Loucy (cell line): ENCODE measurements at regions not wholly inside any gene's neighbourhood (a gene's known extent, or its start where the extent isn't known, plus 50 kb on each side); places are given as distances from the start of the nearest gene placed in this dataset.

ENCODE experiments used
- H2AFZ ChIP-seq: fragments of 200-600 bp; sonication (generic); 2 replicates; pipeline ENCODE4 v1.6.0; 2016; ENCODE audit warnings: antibody characterized with exemption, mild to moderate bottlenecking, low read length, moderate library complexity
- H3F3A ChIP-seq: fragments of 200-600 bp; 2 replicates; pipeline ENCODE4 v1.6.0; 2016; ENCODE audit warnings: antibody characterized with exemption, low read depth, mild to moderate bottlenecking
- H3K27me3 ChIP-seq: fragments of 200-600 bp; sonication (generic); 2 replicates; pipeline ENCODE4 v1.6.1; 2014; ENCODE audit warnings: low read length, mild to moderate bottlenecking; ENCODE audit not compliant: insufficient read depth, poor library complexity, severe bottlenecking
- H3K36me3 ChIP-seq: fragments of 200-600 bp; sonication (generic); 2 replicates; pipeline ENCODE4 v1.6.1; 2016; ENCODE audit warnings: low read length; ENCODE audit not compliant: insufficient read depth
- H3K4me1 ChIP-seq: fragments of 200-600 bp; sonication (generic); 2 replicates; pipeline ENCODE4 v1.5.1; 2014; ENCODE audit warnings: low read length, mild to moderate bottlenecking; ENCODE audit not compliant: insufficient read depth, poor library complexity, severe bottlenecking
- H3K4me2 ChIP-seq: fragments of 200-600 bp; sonication (generic); 2 replicates; pipeline ENCODE4 v1.6.0; 2014; ENCODE audit warnings: antibody characterized with exemption, low read length, low read depth, mild to moderate bottlenecking; ENCODE audit not compliant: poor library complexity, severe bottlenecking
- H3K4me3 ChIP-seq: fragments of 200-600 bp; sonication (generic); 2 replicates; pipeline ENCODE4 v1.5.1; 2014; ENCODE audit warnings: low read length, mild to moderate bottlenecking, mixed read lengths; ENCODE audit not compliant: poor library complexity, severe bottlenecking
- H3K79me2 ChIP-seq: fragments of 200-600 bp; sonication (generic); 2 replicates; pipeline ENCODE4 v1.6.1; 2014; ENCODE audit warnings: low read length; ENCODE audit not compliant: insufficient read depth
- H3K9ac ChIP-seq: fragments of 200-600 bp; sonication (generic); 2 replicates; pipeline ENCODE4 v1.6.0; 2014; ENCODE audit warnings: mild to moderate bottlenecking, low read depth, low read length, moderate library complexity; ENCODE audit not compliant: poor library complexity, severe bottlenecking
- H3K9me2 ChIP-seq: fragments of 200-600 bp; sonication (generic); replicated peaks from 2 replicates; pipeline ENCODE4 v1.6.1; 2016; ENCODE audit warnings: low read depth, low read length, mixed read lengths
- H3K9me3 ChIP-seq: fragments of 200-600 bp; sonication (generic); 2 replicates; pipeline ENCODE4 v1.6.1; 2014; ENCODE audit warnings: mild to moderate bottlenecking, antibody characterized with exemption, low read length, low read depth; ENCODE audit not compliant: insufficient read depth
- H4K20me1 ChIP-seq: fragments of 200-600 bp; sonication (generic); 2 replicates; pipeline ENCODE4 v1.6.0; 2014; ENCODE audit warnings: antibody characterized with exemption, low read length, mild to moderate bottlenecking; ENCODE audit not compliant: insufficient read depth, poor library complexity, severe bottlenecking
- CTCF ChIP-seq: fragments of 200-600 bp; sonication (generic); conservative IDR thresholded peaks from 2 replicates; pipeline ENCODE4 v1.5.1; 2014; ENCODE audit warnings: mild to moderate bottlenecking, antibody characterized with exemption, low read length
- EZH2phosphoT487 ChIP-seq: fragments of 200-600 bp; IDR thresholded peaks from 2 replicates; pipeline ENCODE4 v1.6.1; 2018; ENCODE audit warnings: antibody characterized with exemption, mild to moderate bottlenecking, moderate library complexity, borderline replicate concordance

- H4K20me1 ChIP-seq, result no peaks in the 10 kb centered on the region
- TF ChIP-seq EZH2phosphoT487, result no peak
- no peak for TF ChIP-seq CTCF
These were observed 86.3 kb upstream of the NANOS1 start for GRCh38 chr10:118943253-118943652.

GRCh38 chr10:118944959-118945633 is 84.4 kb upstream of the NANOS1 start:
- Histone ChIP-seq H4K20me1 (no peaks in the 10 kb centered on the region), H3K4me3 (no peak overlapping the region), H2AFZ (no peak overlapping the region), H3K9ac (no peak overlapping the region), H3K9me2 (no peaks in the 10 kb centered on the region), H3K79me2 (no peaks in the 10 kb centered on the region), H3K9me3 (no peaks in the 10 kb centered on the region), H3K36me3 (no peaks in the 10 kb centered on the region), H3F3A (no peaks in the 10 kb centered on the region), H3K27me3 (no peaks in the 10 kb centered on the region), H3K4me2 (no peak overlapping the region), H3K4me1 (peaks cover 1% of the 10 kb centered on the region)
- TF ChIP-seq EZH2phosphoT487, result no peak
- no peak for TF ChIP-seq CTCF

More at GRCh38 chr10:118943253-118943652, 86.3 kb upstream of the NANOS1 start:
- Histone ChIP-seq H3K9ac (no peak overlapping the region), H3K9me2 (no peaks in the 10 kb centered on the region), H3K4me1 (no peaks in the 10 kb centered on the region), H3F3A (no peaks in the 10 kb centered on the region), H3K36me3 (no peaks in the 10 kb centered on the region), H3K4me3 (no peak overlapping the region), H2AFZ (no peak overlapping the region), H3K4me2 (no peak overlapping the region), H3K9me3 (no peaks in the 10 kb centered on the region), H3K27me3 (no peaks in the 10 kb centered on the region), H3K79me2 (no peaks in the 10 kb centered on the region)

GRCh38 chr10:118948786-118949185 is 80.7 kb upstream of the NANOS1 start:
- Histone ChIP-seq H4K20me1 (no peaks in the 10 kb centered on the region), H3K36me3 (no peaks in the 10 kb centered on the region), H3K9me2 (no peaks in the 10 kb centered on the region), H3K4me3 (no peak overlapping the region), H3K9ac (no peak overlapping the region), H3K4me2 (no peak overlapping the region), H2AFZ (no peak overlapping the region), H3K9me3 (no peaks in the 10 kb centered on the region), H3K4me1 (peaks cover 4% of the 10 kb centered on the region), H3F3A (no peaks in the 10 kb centered on the region), H3K27me3 (no peaks in the 10 kb centered on the region), H3K79me2 (no peaks in the 10 kb centered on the region)
- TF ChIP-seq EZH2phosphoT487 (no peak), CTCF (no peak)
